GM18909 (cell line): ENCODE measurements at regions not wholly inside any gene's neighbourhood (a gene's known extent, or its start where the extent isn't known, plus 50 kb on each side); places are given as distances from the start of the nearest gene placed in this dataset.
"Not testable (repeated sequence)": the region's sequence is repeated elsewhere in the genome, so short reads cannot be mapped to it uniquely, and the experiment has no call there.

Experiments
- ATAC-seq: cut with Tn5 transposase; IDR thresholded peaks from one replicate; pipeline ENCODE4 v1.9.1; 2021; ENCODE audit warnings: mild to moderate bottlenecking; ENCODE audit not compliant: unreplicated experiment, poor library complexity

DNA sequence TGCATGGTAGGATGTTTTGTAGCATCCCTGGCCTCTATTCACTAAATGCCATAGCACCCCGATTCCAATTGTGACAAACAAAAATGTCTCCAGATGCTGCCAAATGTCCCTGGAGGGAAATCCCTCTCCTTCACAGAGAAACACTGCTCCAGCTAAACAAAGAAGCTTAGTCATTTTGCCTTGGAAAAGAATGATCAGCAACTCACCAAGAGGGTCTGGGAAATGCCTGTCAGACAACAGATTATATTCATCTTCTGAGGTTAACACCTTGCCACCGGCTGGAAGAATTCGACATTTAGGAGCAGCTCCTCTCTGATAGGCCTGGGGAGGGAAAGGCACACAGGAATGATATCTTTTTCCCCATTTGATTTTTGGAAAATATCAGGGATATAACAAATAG lies 84.4 kb downstream of the NIBAN1 start:
- no peak for ATAC-seq

DNA sequence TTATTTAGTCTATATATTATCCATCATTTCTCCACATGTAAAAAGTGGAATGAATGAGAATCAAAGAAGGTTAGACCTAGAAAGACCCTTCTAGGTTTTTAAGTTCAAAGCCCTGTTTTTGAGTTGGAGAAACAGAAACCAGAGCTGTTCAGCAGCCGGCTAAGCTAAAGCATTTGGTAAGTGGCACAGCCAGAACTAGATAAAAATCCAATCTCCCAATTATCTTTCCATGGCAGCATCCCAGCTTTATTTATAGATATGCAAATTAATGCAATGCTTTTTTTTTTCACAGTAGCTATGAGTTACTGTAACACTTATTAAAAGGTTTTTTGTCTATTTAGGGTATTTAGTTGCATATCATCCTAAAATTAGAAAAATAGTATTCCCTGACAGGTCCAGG lies 85.1 kb downstream of the NIBAN1 start:
- ATAC-seq: no peak

DNA sequence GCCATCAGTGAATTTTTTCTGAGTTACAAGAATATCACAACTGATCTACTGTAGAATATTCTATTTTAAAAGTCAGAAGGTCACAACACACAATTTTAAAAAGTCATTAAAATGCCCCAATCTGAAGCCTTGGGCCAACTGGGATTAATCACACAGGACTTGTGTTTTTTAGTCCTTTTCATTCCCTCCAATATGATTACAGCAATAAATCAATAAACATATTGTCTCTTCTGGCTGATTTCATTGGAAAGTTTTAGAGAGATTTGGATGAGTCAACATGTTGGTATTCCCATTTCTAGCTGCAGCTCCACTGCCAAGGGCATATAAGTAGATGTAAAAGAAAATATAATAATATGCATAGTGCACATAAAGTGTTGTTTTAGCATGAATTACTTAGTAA lies 85.8 kb downstream of the NIBAN1 start:
- no peak for ATAC-seq

DNA sequence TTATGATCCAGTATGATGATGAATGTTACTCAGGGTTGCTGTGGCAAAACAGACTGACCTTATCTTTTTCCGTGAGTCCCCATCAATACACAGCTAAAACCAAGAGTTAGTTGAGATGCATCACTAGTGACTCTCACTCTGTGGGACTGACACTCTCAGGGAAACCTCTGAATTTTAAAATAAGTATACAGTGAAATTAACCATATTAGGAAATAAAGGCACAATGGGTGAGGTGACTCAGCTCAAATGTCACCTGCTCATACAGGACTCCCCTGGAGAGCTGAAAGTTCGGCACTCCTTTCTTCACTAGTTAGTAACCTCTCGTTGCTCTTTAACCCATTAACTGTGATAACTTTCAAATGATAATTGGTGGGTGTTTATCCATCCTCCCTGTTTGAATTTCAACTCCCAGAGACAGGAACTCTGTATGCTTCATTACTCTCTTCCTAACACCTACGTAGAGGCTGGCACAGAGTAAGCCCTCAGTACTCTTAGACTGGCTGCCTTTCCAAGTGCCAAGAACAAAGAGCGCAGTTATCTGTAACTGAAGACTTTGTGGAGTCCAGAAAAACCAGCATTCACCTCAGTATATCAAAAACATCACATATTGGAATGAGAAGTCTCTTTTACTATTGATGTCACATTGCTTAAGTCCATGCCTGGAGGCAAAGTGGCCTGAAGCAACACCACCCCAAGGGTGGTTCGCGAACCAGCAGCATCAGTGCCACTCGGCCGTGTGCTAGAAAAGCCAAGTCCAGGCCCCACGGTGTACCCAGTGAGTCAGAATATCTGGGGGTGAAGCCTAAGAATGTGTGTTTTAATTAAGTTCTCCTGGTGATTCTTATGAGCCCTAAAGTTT lies 91.1 kb downstream of the NIBAN1 start:
- ATAC-seq: no peak

DNA sequence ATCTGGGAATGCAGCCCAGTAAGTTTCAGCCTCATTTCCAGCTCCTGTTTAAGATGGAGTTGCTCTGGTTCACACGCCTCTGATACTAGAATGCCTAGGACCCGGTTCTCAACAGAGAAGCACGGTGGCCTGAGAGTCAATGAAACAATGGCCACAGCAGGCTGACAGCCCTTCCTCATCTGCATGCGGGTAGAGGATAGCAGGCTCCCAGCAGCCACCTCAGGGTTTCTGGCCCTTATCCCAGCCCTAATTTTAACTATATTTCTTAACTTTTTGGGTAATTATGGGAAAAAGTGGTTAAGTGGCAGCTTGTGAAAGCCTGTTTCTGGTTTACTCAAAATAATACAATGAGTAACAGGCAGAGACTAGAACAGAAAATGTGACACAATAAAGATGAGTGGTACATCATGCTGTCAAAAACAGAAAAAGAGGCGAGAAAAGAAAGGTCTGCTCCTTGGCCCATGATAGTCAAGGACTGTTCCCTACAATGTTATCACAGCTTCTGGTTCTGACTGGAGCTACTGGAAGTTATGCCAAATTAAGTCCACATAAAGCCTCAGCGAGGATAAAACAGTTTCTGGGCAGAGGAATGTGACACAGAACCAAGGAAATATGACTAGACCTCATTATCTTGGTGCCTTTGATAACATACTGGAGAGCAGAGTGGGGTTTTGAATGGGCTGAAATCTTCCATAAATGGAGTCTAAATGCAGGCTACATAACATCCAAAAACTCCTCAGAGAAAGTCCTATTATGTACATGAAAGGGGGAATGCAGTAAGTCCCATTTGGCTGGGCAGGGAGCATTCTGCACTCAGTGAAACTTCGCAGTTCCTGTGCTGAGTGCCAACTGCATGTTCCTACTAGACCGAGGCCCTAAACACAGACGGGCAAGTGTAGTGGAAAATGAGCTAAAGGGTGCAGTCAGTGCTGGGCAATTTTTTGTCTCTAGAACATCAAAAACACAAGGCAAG lies 92.1 kb downstream of the NIBAN1 start:
- ATAC-seq: no peak

DNA sequence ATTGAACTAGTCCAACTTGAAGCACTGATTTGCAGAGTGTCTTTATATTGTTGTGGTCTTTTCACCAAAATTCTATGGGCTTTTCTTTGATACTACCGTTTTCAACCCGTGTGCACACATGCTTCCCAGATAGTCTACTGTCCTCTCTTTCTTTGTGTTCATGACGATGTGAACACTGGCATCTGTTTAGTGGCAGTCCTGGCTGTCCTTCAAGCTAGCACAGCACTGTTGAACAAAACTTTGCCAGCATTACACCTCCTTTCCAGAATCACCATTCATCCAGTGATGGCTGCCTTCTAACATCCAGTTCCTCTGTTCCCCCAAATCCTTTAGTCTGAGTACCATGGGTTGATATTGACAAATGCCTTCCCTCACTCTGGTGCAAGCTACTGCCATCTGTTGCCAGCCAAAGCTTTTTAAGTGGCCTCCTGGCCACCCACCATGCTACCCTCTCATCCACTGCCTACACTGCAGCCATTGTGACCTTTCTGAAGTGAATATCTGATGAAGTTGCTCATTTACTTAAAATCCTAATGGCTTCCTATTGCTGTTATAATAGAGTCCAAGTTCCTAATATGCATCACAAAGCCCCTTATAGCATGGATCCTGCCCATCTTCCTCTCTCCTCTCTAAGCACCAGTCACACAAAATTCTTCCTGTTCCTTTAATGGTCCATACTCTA lies 94.3 kb downstream of the NIBAN1 start:
- ATAC-seq: no peak

DNA sequence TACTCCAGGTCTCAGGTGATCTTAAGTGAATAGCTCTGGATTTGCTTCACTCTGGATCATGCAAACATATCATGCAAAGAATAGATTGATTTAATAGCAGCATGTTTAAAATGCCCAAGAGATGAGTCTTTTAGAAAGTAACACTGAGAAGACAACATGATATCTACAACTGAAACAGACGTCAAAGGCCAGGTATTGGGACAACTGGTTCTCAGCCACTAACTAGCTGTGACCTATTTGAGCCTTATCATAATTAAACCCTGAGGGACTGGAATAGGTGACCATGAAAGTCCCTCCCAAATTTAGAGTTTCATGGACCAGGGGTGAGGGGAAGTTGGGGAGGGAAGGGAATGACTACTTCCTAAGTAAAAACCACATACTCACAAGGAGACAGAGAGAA lies 95.7 kb downstream of the NIBAN1 start:
- ATAC-seq: no peak

DNA sequence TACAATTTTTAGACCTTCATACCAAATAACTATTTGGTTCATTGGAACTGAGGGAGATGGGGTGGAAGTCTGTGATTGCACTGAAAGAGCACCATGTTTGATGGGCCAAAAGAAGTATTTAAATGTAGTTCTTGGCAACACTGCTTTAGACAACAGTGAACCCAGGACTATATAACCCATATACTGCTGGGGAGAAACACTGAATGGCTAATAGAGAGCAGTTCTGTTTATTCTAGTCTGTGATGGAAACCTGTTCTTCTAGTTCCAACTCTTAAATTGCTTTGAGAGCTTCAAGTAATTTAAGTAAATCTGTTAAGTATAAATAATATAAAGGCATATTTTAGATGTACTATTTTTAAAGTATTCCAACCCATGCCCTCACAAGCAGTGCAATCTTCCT lies 96.3 kb downstream of the NIBAN1 start:
- ATAC-seq: no peak

DNA sequence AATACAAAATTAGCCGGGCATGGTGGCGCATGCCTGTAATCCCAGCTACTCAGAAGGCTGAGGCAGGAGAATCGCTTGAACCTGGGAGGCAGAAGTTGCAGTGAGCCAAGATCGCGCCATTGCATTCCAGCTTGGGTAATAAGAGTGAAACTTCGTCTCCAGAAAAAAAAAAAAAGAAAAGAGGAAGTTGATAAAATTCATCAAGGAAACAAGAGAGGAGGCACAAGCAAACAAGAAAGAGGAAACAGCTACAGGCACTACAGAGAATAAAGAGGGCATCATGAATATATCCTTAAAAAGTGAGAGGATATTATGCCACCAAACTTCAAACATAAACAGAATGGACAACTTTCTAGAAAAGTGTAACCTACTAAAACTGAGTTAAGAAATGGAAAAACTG lies 98.3 kb downstream of the NIBAN1 start:
- not testable (repeated sequence) for ATAC-seq

DNA sequence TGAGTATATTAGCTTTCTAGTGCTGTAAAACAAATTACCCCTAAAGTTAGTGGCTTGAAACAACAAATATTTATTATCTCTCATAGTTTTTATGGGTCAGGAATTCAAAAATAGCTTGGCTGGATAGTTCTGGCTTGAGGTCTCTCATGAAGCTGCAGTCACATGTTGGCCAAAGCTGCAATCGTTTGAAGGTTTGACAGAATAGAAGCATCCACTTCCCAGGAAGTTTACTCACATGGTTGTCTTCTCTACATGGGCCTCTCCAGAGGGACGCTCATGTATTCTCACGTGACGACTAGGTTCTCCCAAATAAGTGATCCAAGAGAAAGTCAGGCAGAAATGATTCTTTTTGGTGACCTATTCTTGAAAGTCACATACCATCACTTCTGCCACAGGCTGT lies 99.1 kb downstream of the NIBAN1 start:
- no peak for ATAC-seq

DNA sequence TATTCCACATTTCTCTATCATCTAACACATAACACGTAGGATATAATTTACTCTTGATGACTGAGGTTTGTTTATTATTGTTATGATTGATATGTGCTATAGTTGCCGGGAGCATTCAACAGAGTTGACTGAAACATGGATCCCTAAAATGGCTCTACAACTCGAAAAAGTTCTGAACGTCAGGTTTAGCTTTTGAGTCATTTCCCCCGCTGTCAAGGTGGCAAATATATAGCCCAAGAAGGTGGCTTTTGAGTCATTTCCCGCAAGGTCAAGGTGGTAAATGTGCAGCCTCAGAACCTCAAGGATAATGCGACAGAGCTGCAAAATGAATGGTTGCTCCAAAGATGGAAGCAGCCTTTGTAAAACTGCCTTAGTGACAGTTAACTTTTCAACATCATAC lies 104.0 kb downstream of the NIBAN1 start:
- no peak for ATAC-seq

DNA sequence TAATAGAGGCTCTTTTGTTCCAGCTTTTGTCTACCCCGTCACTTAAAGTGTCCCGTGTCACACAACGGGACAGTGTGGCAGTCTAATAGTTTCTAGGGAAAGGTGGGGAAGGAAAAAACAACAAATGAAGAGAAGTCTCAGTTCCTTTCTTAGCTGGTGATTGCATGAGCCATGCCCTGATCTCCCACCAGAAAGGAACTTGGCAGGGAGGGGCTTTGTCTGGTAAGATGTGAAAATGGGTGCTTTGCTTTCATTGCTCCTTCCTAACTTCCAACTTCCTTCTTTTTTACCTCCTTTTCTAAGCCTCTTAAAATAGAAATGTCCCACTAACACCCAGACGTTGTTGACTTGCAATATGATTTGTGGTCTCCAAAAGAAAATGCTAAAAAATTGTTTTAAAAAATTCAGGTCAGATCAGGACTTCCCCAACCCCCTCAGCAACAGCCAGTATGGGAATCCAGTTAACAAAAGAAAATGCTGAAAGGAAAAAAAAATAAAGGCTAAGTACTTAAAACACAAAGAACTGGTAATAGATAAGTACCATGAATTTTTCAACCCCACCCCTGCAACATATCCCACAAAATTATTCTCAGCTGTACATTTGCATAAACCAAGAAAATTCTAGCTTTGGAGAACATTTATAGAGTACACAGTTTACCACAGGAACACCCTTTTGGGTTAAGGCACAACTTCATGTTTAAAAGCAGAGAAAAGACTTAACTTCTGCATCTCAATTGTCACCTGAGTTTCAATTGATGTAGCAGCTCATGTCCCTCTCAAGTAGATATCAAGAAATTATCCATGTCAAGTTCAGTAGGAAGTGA lies 106.2 kb downstream of the NIBAN1 start:
- ATAC-seq: no peak

DNA sequence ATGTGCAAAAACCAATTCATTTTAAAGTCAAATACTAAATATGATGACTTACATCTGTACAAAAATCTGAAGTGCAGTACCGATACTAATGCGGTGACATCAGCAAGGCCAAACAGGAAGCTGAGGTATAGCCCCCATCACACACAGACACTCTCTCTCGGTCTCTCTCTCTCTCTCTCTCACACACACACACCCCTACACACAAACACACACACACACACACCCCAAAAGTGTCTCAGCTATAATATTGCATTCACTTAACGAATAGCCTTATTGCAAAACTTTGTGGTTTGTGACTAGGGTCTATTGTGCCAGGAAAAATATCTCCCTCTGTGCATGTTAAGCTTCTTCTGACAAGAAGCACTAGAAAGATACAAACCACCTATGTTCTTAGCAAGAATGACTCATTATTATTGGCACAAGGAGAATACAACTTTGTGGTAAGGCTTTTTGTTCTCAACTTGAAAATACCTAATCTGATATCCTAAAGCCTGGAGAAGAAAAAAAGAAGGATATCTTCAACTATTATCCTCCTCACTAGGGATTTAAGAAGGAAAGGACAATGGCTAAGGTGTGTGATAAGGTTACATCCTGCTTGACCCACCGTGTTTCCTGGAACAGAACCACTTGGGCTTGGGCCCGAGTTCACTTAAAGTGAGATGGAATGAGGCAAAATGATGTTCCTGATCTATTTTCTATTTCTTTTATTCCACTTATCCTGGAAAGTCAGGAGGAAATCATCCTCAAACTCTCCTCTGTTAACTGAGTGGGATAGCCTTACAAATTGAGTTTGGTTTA lies 107.1 kb downstream of the NIBAN1 start:
- peak; percentile 95 for ATAC-seq

DNA sequence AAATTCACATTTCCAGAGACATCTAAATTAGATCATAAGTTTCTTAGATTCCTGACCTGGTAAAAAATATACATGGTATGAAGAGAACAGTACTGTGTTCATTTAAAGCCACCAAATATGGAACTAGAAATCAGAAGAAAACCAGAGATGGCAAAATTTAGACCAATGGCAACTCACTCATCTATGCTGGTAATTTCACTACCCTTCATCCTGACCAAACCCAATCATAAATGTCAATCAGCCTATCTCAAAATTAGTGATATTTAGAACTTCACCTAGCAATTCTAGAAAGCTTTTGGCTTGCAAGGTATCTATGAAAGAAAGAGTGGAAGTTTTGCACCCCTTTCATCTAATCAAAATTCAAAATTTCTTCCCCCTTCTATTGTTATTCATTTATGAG lies 107.7 kb downstream of the NIBAN1 start:
- ATAC-seq: peak; percentile 13

DNA sequence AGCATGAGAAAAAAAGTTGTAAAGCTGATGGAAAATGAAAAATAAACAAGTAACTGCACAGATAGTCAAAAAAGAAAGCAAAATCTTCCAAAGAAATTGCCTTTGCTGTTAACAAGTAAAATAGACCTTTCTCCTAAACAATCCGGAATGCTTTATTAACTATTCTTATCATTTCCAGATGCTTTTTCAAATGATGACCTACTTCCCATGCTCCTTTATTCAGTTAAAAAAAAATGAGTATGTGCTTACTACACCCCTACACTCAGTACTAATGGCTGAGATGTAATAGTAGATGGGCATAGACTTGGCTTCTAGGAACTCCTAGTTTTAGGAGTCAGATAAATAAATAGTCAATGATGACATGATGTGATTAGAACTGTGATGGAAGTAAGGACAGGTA lies 108.5 kb downstream of the NIBAN1 start:
- no peak for ATAC-seq

DNA sequence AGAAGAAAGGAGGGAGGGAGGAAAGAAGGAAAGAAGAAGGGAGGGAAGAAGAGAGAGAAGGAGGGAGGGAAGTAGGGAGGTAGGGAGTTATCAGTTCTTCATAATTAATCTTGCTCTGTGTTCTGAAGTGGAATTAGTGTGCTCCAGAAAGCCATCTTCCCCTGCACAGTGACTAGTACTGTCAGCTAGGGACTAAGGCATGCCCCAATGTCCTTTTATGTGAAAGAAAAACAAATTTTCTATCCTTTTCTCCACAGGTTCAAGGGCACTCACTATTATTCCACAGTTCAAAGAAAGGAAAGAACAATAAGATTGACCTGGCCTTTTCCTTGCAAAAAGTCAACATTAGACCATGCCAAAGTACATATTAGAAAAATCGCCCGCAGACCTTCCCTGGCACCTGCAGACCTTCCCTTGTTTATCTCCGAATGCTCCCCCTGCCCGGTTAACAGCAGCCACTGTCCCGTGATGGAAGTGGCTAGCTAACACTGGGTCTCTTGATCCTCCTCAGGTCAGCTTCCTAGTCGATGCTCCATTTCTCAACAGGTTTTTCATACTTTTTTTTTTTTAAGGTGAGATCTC lies 107.2 kb upstream of the EDEM3 start:
- ATAC-seq: no peak

DNA sequence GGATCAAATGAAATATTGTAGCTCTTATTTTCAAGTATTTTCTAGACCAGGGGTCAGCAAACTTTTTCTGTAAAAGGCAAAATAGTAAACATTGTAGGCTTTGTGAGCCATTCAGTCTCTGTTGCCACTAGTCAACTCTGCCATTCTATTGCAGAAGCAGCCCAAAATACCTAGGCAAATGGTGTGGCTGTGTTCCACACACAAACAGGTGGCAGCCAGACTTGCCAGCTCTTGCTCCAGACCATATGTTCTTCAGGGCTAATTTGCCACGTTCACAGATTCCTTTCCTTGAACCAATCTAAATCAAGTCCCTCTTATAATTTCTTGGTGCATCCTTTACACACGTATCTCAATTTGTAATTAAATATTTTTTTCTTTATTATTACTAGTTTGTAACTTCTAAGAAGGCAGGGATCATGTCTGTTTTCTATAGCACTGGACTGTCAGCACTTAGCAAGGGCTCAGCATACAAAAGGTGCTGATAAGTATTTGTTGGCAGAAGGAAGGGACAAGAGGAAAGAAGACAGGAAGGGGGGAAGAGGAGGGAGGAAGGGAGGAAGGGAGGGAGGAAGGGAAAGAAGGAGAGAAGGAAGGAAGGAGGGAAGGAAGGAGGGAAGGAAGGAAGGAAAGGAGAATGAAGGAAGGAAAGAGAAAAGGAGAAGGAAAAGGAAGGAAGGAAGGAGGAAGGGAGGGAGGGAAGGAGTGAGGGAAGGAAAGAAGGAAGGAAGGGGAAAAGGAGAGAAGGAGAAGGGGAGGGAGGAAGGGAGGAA lies 106.5 kb upstream of the EDEM3 start:
- peak; percentile 67 for ATAC-seq

DNA sequence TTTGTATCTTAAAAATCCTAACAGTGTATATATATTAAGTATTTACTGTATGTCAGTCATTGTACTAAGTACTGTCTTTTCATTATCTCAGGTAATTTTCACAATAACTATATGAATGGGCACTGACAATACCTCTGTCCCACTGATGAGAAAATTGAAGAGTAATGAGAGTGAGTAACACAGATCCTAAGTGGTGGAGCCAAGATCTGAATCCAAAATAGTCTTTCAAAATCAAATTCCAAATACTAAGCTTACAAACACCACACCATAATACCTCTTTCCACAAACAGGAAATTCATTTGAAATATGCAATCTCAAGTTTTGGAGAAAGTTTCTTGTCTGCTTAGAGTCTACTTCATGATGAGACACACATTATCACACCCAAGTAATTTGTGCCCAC lies 105.9 kb upstream of the EDEM3 start:
- peak; percentile 2 for ATAC-seq
